HCT116 (cell line): ENCODE measurements at regions not wholly inside any gene's neighbourhood (a gene's known extent, or its start where the extent isn't known, plus 50 kb on each side); places are given as distances from the start of the nearest gene placed in this dataset.

ENCODE experiments used
- ATAC-seq: fragments of 200-7000 bp; cut with Tn5 transposase; 2 replicates; pipeline ENCODE4 v1.9.1; 2020; ENCODE audit warnings: mild to moderate bottlenecking, moderate library complexity
- BruUV-seq: library from RNA; stranded (reverse); fragments of 400-500 nt; replicated peaks from 2 replicates; lab custom pipeline; 2021; lab: Mats Ljungman, UMichigan
- CTCF ChIA-PET: fragments of 300-600 bp; sonication (Branson Sonifier 250); formaldehyde crosslinking; loops from one replicate; lab custom pipeline; 2021; ENCODE audit warnings: antibody characterized with exemption; lab: Charles Lee
- POLR2A ChIA-PET: fragments of 300-600, 350-600 bp; sonication (Branson Sonifier 250); formaldehyde crosslinking; loops from one replicate; lab custom pipeline; 2021; ENCODE audit warnings: antibody characterized with exemption; lab: Charles Lee
- RAD21 ChIA-PET, 2 experiments: fragments of 300-600 bp; sonication (Branson Sonifier 250); formaldehyde crosslinking; loops; one replicate each; lab custom pipeline; 2023; ENCODE audit warnings: low total read pairs in 2 of 2; ENCODE audit not compliant: uncharacterized antibody in 2 of 2, unreplicated experiment in 2 of 2, low non-redundant PET in 1 of 2; lab: Charles Lee
- DNase-seq: peaks from one replicate; pipeline ENCODE4 v3.0.0-alpha.2; 2010; ENCODE audit warnings: low read depth, low spot score
- H2AFZ ChIP-seq: fragments of 200-600 bp; shearing (Covaris generic), sonication (generic); 2 replicates; pipeline ENCODE4 v1.6.1; 2017; ENCODE audit warnings: low read depth, mixed run types, mixed read lengths, antibody characterized with exemption, low read length; ENCODE audit not compliant: poor library complexity, severe bottlenecking
- H3K27ac ChIP-seq: 2 replicates; pipeline ENCODE4 v1.5.1; 2012; ENCODE audit warnings: low read depth, low read length
- H3K27me3 ChIP-seq: fragments of 200-600 bp; sonication (generic); 2 replicates; pipeline ENCODE4 v1.6.1; 2016; ENCODE audit warnings: mixed run types, low read length, mixed read lengths; ENCODE audit not compliant: insufficient read depth
- H3K36me3 ChIP-seq, 2 experiments: fragments of 200-500 bp in 1 of 2; fragments of 200-600 bp in 1 of 2; sonication (Bioruptor generic) in 1 of 2; sonication (generic) in 1 of 2; 2 replicates each; pipeline versions ENCODE4 v1.5.1 to v1.6.1; 2014 to 2016; ENCODE audit warnings: low read length in 2 of 2, inconsistent platforms in 1 of 2, mixed read lengths in 1 of 2, mixed run types in 1 of 2; ENCODE audit not compliant: insufficient read depth in 2 of 2, control insufficient read depth in 1 of 2
- H3K4me1 ChIP-seq, 2 experiments: fragments of 200-600 bp in 1 of 2; sonication (generic) in 1 of 2; 2 replicates each; pipeline versions ENCODE4 v1.5.1 to v1.6.1; 2012 to 2017; ENCODE audit warnings: low read length in 2 of 2, inconsistent platforms in 1 of 2, mild to moderate bottlenecking in 1 of 2, mixed read lengths in 1 of 2, mixed run types in 1 of 2, moderate library complexity in 1 of 2; ENCODE audit not compliant: insufficient read depth in 2 of 2, control insufficient read depth in 1 of 2
- H3K4me2 ChIP-seq: fragments of 200-600 bp; sonication (generic); 2 replicates; pipeline ENCODE4 v1.6.1; 2017; ENCODE audit warnings: mixed run types, low read length, mixed read lengths
- H3K4me3 ChIP-seq, 2 experiments: fragments of 200-600 bp in 1 of 2; sonication (generic) in 1 of 2; replicated peaks in 1 of 2; 2 replicates each; pipeline ENCODE4 v1.5.1; 2011 to 2016; ENCODE audit warnings: low read length in 2 of 2, control low read depth in 1 of 2, low read depth in 1 of 2, mild to moderate bottlenecking in 1 of 2, mixed read lengths in 1 of 2, mixed run types in 1 of 2
- H3K79me2 ChIP-seq: fragments of 200-600 bp; sonication (generic); 2 replicates; pipeline ENCODE4 v1.6.1; 2017; ENCODE audit warnings: mild to moderate bottlenecking, mixed run types, low read length, moderate library complexity, mixed read lengths; ENCODE audit not compliant: insufficient read depth
- H3K9ac ChIP-seq: fragments of 200-600 bp; sonication (generic); 2 replicates; pipeline ENCODE4 v1.6.1; 2016; ENCODE audit warnings: low read length, mixed read lengths
- H3K9me2 ChIP-seq: fragments of 200-600 bp; sonication (generic), shearing (Covaris generic); 2 replicates; pipeline ENCODE4 v1.6.1; 2017; ENCODE audit warnings: mixed run types, mild to moderate bottlenecking, moderate library complexity; ENCODE audit not compliant: insufficient read depth
- H3K9me3 ChIP-seq, 2 experiments: fragments of 200-500 bp in 1 of 2; fragments of 200-600 bp in 1 of 2; sonication (Bioruptor generic) in 1 of 2; sonication (generic) in 1 of 2; 2 replicates each; pipeline ENCODE4 v1.6.1; 2014 to 2017; ENCODE audit warnings: low read length in 2 of 2, mixed read lengths in 2 of 2, inconsistent platforms in 1 of 2, low read depth in 1 of 2, mild to moderate bottlenecking in 1 of 2, mixed run types in 1 of 2, moderate library complexity in 1 of 2; ENCODE audit not compliant: control insufficient read depth in 1 of 2, insufficient read depth in 1 of 2
- H4K20me1 ChIP-seq: fragments of 200-600 bp; sonication (generic), shearing (Covaris generic); 2 replicates; pipeline ENCODE4 v1.6.1; 2017; ENCODE audit warnings: mixed run types, mild to moderate bottlenecking, moderate library complexity; ENCODE audit not compliant: insufficient read depth
- CEBPB ChIP-seq: IDR thresholded peaks from 2 replicates; pipeline ENCODE4 v1.6.1; 2012; ENCODE audit warnings: low read depth
- CTCF ChIP-seq, 3 experiments: fragments of 200-600 bp in 1 of 3; sonication (generic) in 1 of 3; IDR thresholded peaks in 2 of 3; conservative IDR thresholded peaks in 1 of 3; 2 replicates each; pipeline ENCODE4 v1.5.1; 2012 to 2017; ENCODE audit warnings: low read depth in 2 of 3, low read length in 2 of 3, antibody characterized with exemption in 1 of 3, borderline replicate concordance in 1 of 3, control low read depth in 1 of 3, mild to moderate bottlenecking in 1 of 3, mixed read lengths in 1 of 3, mixed run types in 1 of 3, moderate library complexity in 1 of 3; ENCODE audit not compliant: insufficient read depth in 1 of 3
- EZH2 ChIP-seq: fragments of 200-600 bp; sonication (generic); IDR thresholded peaks from 2 replicates; pipeline ENCODE4 v1.6.1; 2017; ENCODE audit warnings: antibody characterized with exemption, mixed run types
- EZH2phosphoT487 ChIP-seq: fragments of 200-600 bp; IDR thresholded peaks from 2 replicates; pipeline ENCODE4 v1.6.1; 2018; ENCODE audit warnings: antibody characterized with exemption, borderline replicate concordance
- POLR2A ChIP-seq: IDR thresholded peaks from 2 replicates; pipeline ENCODE4 v1.7.0; 2011; ENCODE audit warnings: borderline replicate concordance; ENCODE audit not compliant: insufficient read depth, insufficient read length; ENCODE audit errors: extremely low read depth
- SIN3A ChIP-seq: IDR thresholded peaks from 2 replicates; pipeline ENCODE4 v1.6.1; 2012; ENCODE audit warnings: low read depth
- SP1 ChIP-seq: IDR thresholded peaks from 2 replicates; pipeline ENCODE4 v1.6.1; 2012; ENCODE audit warnings: low read depth
- intact Hi-C: fragments of 100-400 bp; cut with micrococcal nuclease; formaldehyde crosslinking; loops from 2 replicates; pipeline ENCODE4 v1.10.0; 2022
- TF ChIP-seq, protein P1 (sequence below): IDR thresholded peaks from 2 replicates; pipeline ENCODE4 v1.6.1; 2011; ENCODE audit warnings: mild to moderate bottlenecking, low read length, moderate library complexity; ENCODE audit not compliant: insufficient replicate concordance; ENCODE audit errors: extremely low read depth

DNA sequence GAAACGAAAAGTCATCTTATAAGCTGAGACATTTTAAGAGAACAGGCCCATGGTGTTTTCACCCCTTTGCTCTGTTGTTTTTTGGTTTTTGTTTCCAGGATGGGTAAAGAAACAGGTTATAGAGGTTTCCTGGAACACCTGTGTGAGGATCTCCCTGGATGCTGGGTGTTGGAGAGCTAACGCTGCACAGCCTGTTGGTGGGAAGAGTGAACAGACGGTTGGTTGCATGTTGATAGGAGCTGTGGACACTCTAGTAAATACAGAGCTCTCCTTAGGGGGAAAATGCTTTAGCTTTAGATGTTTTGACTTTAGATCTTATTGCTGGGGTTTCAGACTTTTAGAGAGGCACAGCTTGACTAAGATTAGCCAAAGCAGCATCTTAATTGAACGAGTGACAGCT lies 235.2 kb downstream of the SOX4 start:
- H3K9me3 ChIP-seq: no peaks in the 10 kb centered on the region
- ATAC-seq (no peak), DNase-seq (no peak)
- no peak overlapping the region for H3K27ac ChIP-seq
- no peaks in the 10 kb centered on the region for H3K79me2 ChIP-seq
- no peak overlapping the region for H3K4me3 ChIP-seq
- H3K4me2 ChIP-seq: no peak overlapping the region
- no peaks in the 10 kb centered on the region for H3K36me3 ChIP-seq
- no peaks in the 10 kb centered on the region for H3K4me1 ChIP-seq
- no peaks in the 10 kb centered on the region for H4K20me1 ChIP-seq
- no peak overlapping the region for H2AFZ ChIP-seq
- TF ChIP-seq, protein P1, sequence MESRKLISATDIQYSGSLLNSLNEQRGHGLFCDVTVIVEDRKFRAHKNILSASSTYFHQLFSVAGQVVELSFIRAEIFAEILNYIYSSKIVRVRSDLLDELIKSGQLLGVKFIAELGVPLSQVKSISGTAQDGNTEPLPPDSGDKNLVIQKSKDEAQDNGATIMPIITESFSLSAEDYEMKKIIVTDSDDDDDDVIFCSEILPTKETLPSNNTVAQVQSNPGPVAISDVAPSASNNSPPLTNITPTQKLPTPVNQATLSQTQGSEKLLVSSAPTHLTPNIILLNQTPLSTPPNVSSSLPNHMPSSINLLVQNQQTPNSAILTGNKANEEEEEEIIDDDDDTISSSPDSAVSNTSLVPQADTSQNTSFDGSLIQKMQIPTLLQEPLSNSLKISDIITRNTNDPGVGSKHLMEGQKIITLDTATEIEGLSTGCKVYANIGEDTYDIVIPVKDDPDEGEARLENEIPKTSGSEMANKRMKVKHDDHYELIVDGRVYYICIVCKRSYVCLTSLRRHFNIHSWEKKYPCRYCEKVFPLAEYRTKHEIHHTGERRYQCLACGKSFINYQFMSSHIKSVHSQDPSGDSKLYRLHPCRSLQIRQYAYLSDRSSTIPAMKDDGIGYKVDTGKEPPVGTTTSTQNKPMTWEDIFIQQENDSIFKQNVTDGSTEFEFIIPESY: no peak
- TF ChIP-seq POLR2A: no peak
- TF ChIP-seq SIN3A: no peak
- no peak for TF ChIP-seq SP1
- TF ChIP-seq CTCF (IDR thresholded peaks at IDR 0.05 in 2 of 3, conservative IDR thresholded peaks at IDR 0.05 in 1 of 3; ENCODE audit: borderline replicate concordance in 1 of 3, insufficient read depth in 1 of 3, low read depth in 2 of 3, low read length in 2 of 3): no peak
- TF ChIP-seq CEBPB: no peak
- TF ChIP-seq EZH2phosphoT487: no peak
- TF ChIP-seq EZH2: no peak
- H3K9ac ChIP-seq: no peak overlapping the region
- no peaks in the 10 kb centered on the region for H3K27me3 ChIP-seq
- intact Hi-C loops: no loop called here
- ChIA-PET CTCF (no interaction called here), RAD21 (no interaction called here), POLR2A (no interaction called here)
- no peaks in the 10 kb centered on the region for H3K9me2 ChIP-seq
- no TSS peak for BruUV-seq
